Endothelial cell of umbilical vein (primary cell): ENCODE measurements at regions not wholly inside any gene's neighbourhood (a gene's known extent, or its start where the extent isn't known, plus 50 kb on each side); places are given as distances from the start of the nearest gene placed in this dataset.
"Not testable (repeated sequence)": the region's sequence is repeated elsewhere in the genome, so short reads cannot be mapped to it uniquely, and the experiment has no call there.

Experiments
- BruUV-seq: library from RNA; stranded (reverse); fragments of 400-500 nt; replicated peaks from 2 replicates; lab custom pipeline; 2021; lab: Mats Ljungman, UMichigan
- CTCF ChIA-PET: fragments of 300-600, 350-600 bp; sonication (Branson Sonifier 250); formaldehyde crosslinking; loops from one replicate; lab custom pipeline; 2021; ENCODE audit warnings: antibody characterized with exemption, inconsistent platforms; lab: Charles Lee
- POLR2A ChIA-PET: fragments of 300-600, 350-600 bp; sonication (Branson Sonifier 250); formaldehyde crosslinking; loops from one replicate; lab custom pipeline; 2021; ENCODE audit warnings: antibody characterized with exemption, inconsistent platforms; lab: Charles Lee
- DNase-seq: peaks from one replicate; pipeline ENCODE4 v3.0.0-alpha.2; 2011; ENCODE audit warnings: low read depth, low spot score
- FAIRE-seq: peaks from 2 replicates; lab custom pipeline; 2011; peaks lifted over from hg19 to GRCh38; lab: Jason Lieb, UNC
- H2AFZ ChIP-seq: 2 replicates; pipeline ENCODE4 v1.6.0; 2012; ENCODE audit warnings: low read depth, low read length, control low read depth, inconsistent platforms
- H3K27ac ChIP-seq: 2 replicates; pipeline ENCODE4 v1.5.1; 2011; ENCODE audit warnings: low read depth, mild to moderate bottlenecking, control low read depth, low read length, moderate library complexity; ENCODE audit not compliant: insufficient read depth
- H3K27me3 ChIP-seq, 2 experiments: 2 replicates each; pipeline versions ENCODE4 v1.6.0 to v1.6.1; 2011; ENCODE audit warnings: low read length in 2 of 2, mixed read lengths in 1 of 2; ENCODE audit not compliant: control insufficient read depth in 2 of 2, insufficient read depth in 2 of 2
- H3K36me3 ChIP-seq, 2 experiments: 2 replicates in 1 of 2; 3 replicates in 1 of 2; pipeline ENCODE4 v1.5.1; 2011; ENCODE audit warnings: low read length in 2 of 2, mild to moderate bottlenecking in 1 of 2, moderate library complexity in 1 of 2; ENCODE audit not compliant: control insufficient read depth in 2 of 2, insufficient read depth in 2 of 2; ENCODE audit errors: extremely low read depth in 1 of 2
- H3K4me1 ChIP-seq: 3 replicates; pipeline ENCODE4 v1.5.1; 2011; ENCODE audit warnings: mild to moderate bottlenecking, low read length; ENCODE audit not compliant: control insufficient read depth, insufficient read depth; ENCODE audit errors: extremely low read depth
- H3K4me2 ChIP-seq: 2 replicates; pipeline ENCODE4 v1.6.1; 2011; ENCODE audit warnings: low read length, control low read depth, mixed read lengths; ENCODE audit not compliant: insufficient read depth
- H3K4me3 ChIP-seq, 3 experiments: fragments of 200-600 bp in 1 of 3; sonication (generic), shearing (Covaris generic) in 1 of 3; replicated peaks in 1 of 3; 2 replicates each; pipeline ENCODE4 v1.5.1; 2011 to 2016; ENCODE audit warnings: control low read depth in 3 of 3, low read length in 3 of 3, mild to moderate bottlenecking in 2 of 3, inconsistent platforms in 1 of 3, low read depth in 1 of 3, moderate library complexity in 1 of 3; ENCODE audit not compliant: insufficient read depth in 1 of 3
- H3K79me2 ChIP-seq: 2 replicates; pipeline ENCODE4 v1.6.0; 2012; ENCODE audit warnings: low read length, inconsistent platforms; ENCODE audit not compliant: control insufficient read depth, insufficient read depth
- H3K9ac ChIP-seq: replicated peaks from 2 replicates; pipeline ENCODE3; 2011; ENCODE audit warnings: low read length, control low read depth; ENCODE audit not compliant: insufficient read depth; ENCODE audit errors: extremely low read depth
- H3K9me1 ChIP-seq: replicated peaks from 3 replicates; pipeline ENCODE4 v1.6.0; 2011; ENCODE audit warnings: mild to moderate bottlenecking, low read length; ENCODE audit not compliant: control insufficient read depth, insufficient read depth; ENCODE audit errors: extremely low read depth
- H3K9me3 ChIP-seq: replicated peaks from 2 replicates; pipeline ENCODE4 v1.5.1; 2012; ENCODE audit warnings: low read length, inconsistent platforms; ENCODE audit not compliant: control insufficient read depth, insufficient read depth
- H4K20me1 ChIP-seq: replicated peaks from 2 replicates; pipeline ENCODE3; 2011; ENCODE audit warnings: mild to moderate bottlenecking, low read length; ENCODE audit not compliant: control insufficient read depth, insufficient read depth; ENCODE audit errors: extremely low read depth
- dilution Hi-C: fragments of 300-500 bp; cut with MboI; formaldehyde crosslinking; loops from one replicate; pipeline ENCODE4 v1.15.0; 2019; ENCODE audit warnings: low sequenced_read_pairs; ENCODE audit not compliant: extremely low pct_ligation_motif_present
- intact Hi-C: fragments of 100-400 bp; cut with micrococcal nuclease; formaldehyde crosslinking; loops from one replicate; pipeline ENCODE4 v1.10.0; 2022

- H3K79me2 ChIP-seq, H3K9me3 ChIP-seq, DNase-seq, H3K4me2 ChIP-seq, H3K27me3 ChIP-seq, H3K36me3 ChIP-seq, BruUV-seq, H2AFZ ChIP-seq, H3K9ac ChIP-seq, H3K9me1 ChIP-seq, H3K27ac ChIP-seq, H3K4me1 ChIP-seq, dilution Hi-C loops, intact Hi-C loops, POLR2A ChIA-PET, CTCF ChIA-PET, FAIRE-seq, H4K20me1 ChIP-seq, H3K4me3 ChIP-seq: not testable (repeated sequence)
Measured at GRCh38 chr3:190176933-190177525, 56.3 kb upstream of the P3H2 start.

GRCh38 chr3:190176106-190176505 lies 55.4 kb upstream of the P3H2 start:
- H3K4me2 ChIP-seq, H3K36me3 ChIP-seq, intact Hi-C loops, H3K9me1 ChIP-seq, H3K79me2 ChIP-seq, BruUV-seq, H3K9me3 ChIP-seq, H3K9ac ChIP-seq, POLR2A ChIA-PET, H2AFZ ChIP-seq, FAIRE-seq, H3K27ac ChIP-seq, H4K20me1 ChIP-seq, H3K27me3 ChIP-seq, dilution Hi-C loops, H3K4me1 ChIP-seq, H3K4me3 ChIP-seq, DNase-seq: not testable (repeated sequence)
- CTCF ChIA-PET: interaction anchor here (1.2 to 1.6 kb wide), 2 partner anchors 21 to 146 kb away, joined by 3 to 5 read pairs; partner anchors contain the start of gene CLDN1
